ENCODE measurements at regions not wholly inside any gene's neighbourhood (a gene's known extent, or its start where the extent isn't known, plus 50 kb on each side); places are given as distances from the start of the nearest gene placed in this dataset.

- DNase-seq (ENCODE audit: insufficient read length, low spot score) (no peak), FAIRE-seq (no peak)
- no peak for TF ChIP-seq CTCF (IDR thresholded peaks at IDR 0.05; ENCODE audit: insufficient read depth, missing control alignments)
Observed at GRCh38 chr3:153897025-153897723, 224.0 kb upstream of the ARHGEF26 start.

- DNase-seq (ENCODE audit: insufficient read length, low spot score) (no peak), FAIRE-seq (no peak)
- TF ChIP-seq CTCF (IDR thresholded peaks at IDR 0.05; ENCODE audit: insufficient read depth, missing control alignments) = no peak
Observed at GRCh38 chr3:153897842-153898241, 223.3 kb upstream of the ARHGEF26 start.

- DNase-seq (ENCODE audit: insufficient read length, low spot score) (no peak), FAIRE-seq (peak; percentile 38)
Observed at GRCh38 chr3:153901152-153901551, 220.0 kb upstream of the ARHGEF26 start.

GRCh38 chr3:153901991-153902390 lies 219.2 kb upstream of the ARHGEF26 start:
- no peak for FAIRE-seq
- no peak for TF ChIP-seq CTCF (IDR thresholded peaks at IDR 0.05; ENCODE audit: insufficient read depth, missing control alignments)
- no peak for DNase-seq (ENCODE audit: insufficient read length, low spot score)

More at GRCh38 chr3:153901152-153901551, 220.0 kb upstream of the ARHGEF26 start:
- no peak for TF ChIP-seq CTCF (IDR thresholded peaks at IDR 0.05; ENCODE audit: insufficient read depth, missing control alignments)

- TF ChIP-seq CTCF (IDR thresholded peaks at IDR 0.05; ENCODE audit: insufficient read depth, missing control alignments) = no peak
- DNase-seq (ENCODE audit: insufficient read length, low spot score) = no peak
- FAIRE-seq = no peak
Observed at GRCh38 chr3:153903430-153903829, 217.8 kb upstream of the ARHGEF26 start.

GRCh38 chr3:153906366-153906765 lies 214.8 kb upstream of the ARHGEF26 start:
- no peak for FAIRE-seq
- TF ChIP-seq CTCF (IDR thresholded peaks at IDR 0.05; ENCODE audit: insufficient read depth, missing control alignments) = no peak
- no peak for DNase-seq (ENCODE audit: insufficient read length, low spot score)

- no peak for DNase-seq (ENCODE audit: insufficient read length, low spot score)
- TF ChIP-seq CTCF (IDR thresholded peaks at IDR 0.05; ENCODE audit: insufficient read depth, missing control alignments) = no peak
- no peak for FAIRE-seq
Observed at GRCh38 chr3:153910387-153910786, 210.8 kb upstream of the ARHGEF26 start.

Data from D721Med (cell line).